KMS-11 (cell line): ENCODE measurements at regions not wholly inside any gene's neighbourhood (a gene's known extent, or its start where the extent isn't known, plus 50 kb on each side); places are given as distances from the start of the nearest gene placed in this dataset.

Experiments used
- H2AFZ ChIP-seq: fragments of 200-600 bp; sonication (generic); 2 replicates; pipeline ENCODE4 v1.6.1; 2016; ENCODE audit warnings: antibody characterized with exemption, mixed run types, low read depth
- H3K27ac ChIP-seq: fragments of 200-600 bp; sonication (generic); 2 replicates; pipeline ENCODE4 v1.6.1; 2016; ENCODE audit warnings: mild to moderate bottlenecking, mixed run types
- H3K27me3 ChIP-seq: fragments of 200-600 bp; sonication (generic); 2 replicates; pipeline ENCODE4 v1.6.1; 2017; ENCODE audit warnings: mild to moderate bottlenecking, low read depth, mixed run types, moderate library complexity; ENCODE audit not compliant: insufficient read depth
- H3K36me3 ChIP-seq: fragments of 200-600 bp; sonication (generic); 2 replicates; pipeline ENCODE4 v1.6.1; 2017; ENCODE audit warnings: mild to moderate bottlenecking, mixed run types; ENCODE audit not compliant: insufficient read depth
- H3K4me1 ChIP-seq: fragments of 200-600 bp; sonication (generic); 2 replicates; pipeline ENCODE4 v1.6.1; 2016; ENCODE audit warnings: mild to moderate bottlenecking, low read depth, mixed run types; ENCODE audit not compliant: poor library complexity, severe bottlenecking
- H3K4me2 ChIP-seq: fragments of 200-600 bp; sonication (generic); 2 replicates; pipeline ENCODE4 v1.7.0; 2016; ENCODE audit warnings: mild to moderate bottlenecking, mixed run types
- H3K4me3 ChIP-seq: fragments of 200-600 bp; sonication (generic); IDR thresholded peaks from 2 replicates; pipeline ENCODE4 v1.6.1; 2017; ENCODE audit warnings: low read depth, low read length, mixed read lengths; ENCODE audit not compliant: insufficient read depth
- H3K79me2 ChIP-seq: fragments of 200-600 bp; sonication (generic); 2 replicates; pipeline ENCODE4 v1.6.1; 2016; ENCODE audit warnings: low read depth, mixed run types; ENCODE audit not compliant: insufficient read depth
- H3K9ac ChIP-seq: fragments of 200-600 bp; sonication (generic); 2 replicates; pipeline ENCODE4 v1.6.1; 2016; ENCODE audit warnings: mild to moderate bottlenecking, mixed run types
- H4K20me1 ChIP-seq: fragments of 200-600 bp; sonication (generic); 2 replicates; pipeline ENCODE4 v1.6.1; 2016; ENCODE audit warnings: mild to moderate bottlenecking, mixed run types; ENCODE audit not compliant: insufficient read depth
- CTCF ChIP-seq: fragments of 200-600 bp; sonication (generic); conservative IDR thresholded peaks from 2 replicates; pipeline ENCODE4 v1.6.1; 2017; ENCODE audit warnings: low read depth, mild to moderate bottlenecking, antibody characterized with exemption, low read length, moderate library complexity, mixed read lengths

- no peak overlapping the region for H3K9ac ChIP-seq
- H4K20me1 ChIP-seq: no peaks in the 10 kb centered on the region
- H3K4me2 ChIP-seq: no peak overlapping the region; the same call in 1 of the 2 replicates
- no peak overlapping the region for H3K4me3 ChIP-seq
- H3K4me1 ChIP-seq: peaks cover 14% of the 10 kb centered on the region
- H3K79me2 ChIP-seq: no peaks in the 10 kb centered on the region
- H3K27me3 ChIP-seq: no peaks in the 10 kb centered on the region
- no peak overlapping the region for H3K27ac ChIP-seq
- no peak overlapping the region for H2AFZ ChIP-seq
- no peaks in the 10 kb centered on the region for H3K36me3 ChIP-seq
- no peak for TF ChIP-seq CTCF
Observed at GRCh38 chr9:23219471-23219870, 606.6 kb downstream of the ELAVL2 start.

GRCh38 chr9:23220171-23220570 is 605.9 kb downstream of the ELAVL2 start:
- Histone ChIP-seq H3K4me3 (no peak overlapping the region), H2AFZ (no peak overlapping the region), H3K27me3 (no peaks in the 10 kb centered on the region), H3K4me1 (peaks cover 14% of the 10 kb centered on the region), H3K79me2 (no peaks in the 10 kb centered on the region), H3K36me3 (no peaks in the 10 kb centered on the region), H4K20me1 (no peaks in the 10 kb centered on the region), H3K4me2 (peak overlapping the region; percentile 13; the same call in 1 of the 2 replicates), H3K9ac (no peak overlapping the region), H3K27ac (peak overlapping the region; percentile 13; the same call in 1 of the 2 replicates)
- no peak for TF ChIP-seq CTCF

GRCh38 chr9:23220957-23221356 is 605.1 kb downstream of the ELAVL2 start:
- no peaks in the 10 kb centered on the region for H4K20me1 ChIP-seq
- no peaks in the 10 kb centered on the region for H3K27me3 ChIP-seq
- H3K4me1 ChIP-seq: peaks cover 14% of the 10 kb centered on the region
- TF ChIP-seq CTCF: no peak
- no peak overlapping the region for H3K4me2 ChIP-seq
- no peaks in the 10 kb centered on the region for H3K36me3 ChIP-seq
- H3K79me2 ChIP-seq: no peaks in the 10 kb centered on the region
- no peak overlapping the region for H3K27ac ChIP-seq
- H2AFZ ChIP-seq: no peak overlapping the region
- H3K9ac ChIP-seq: no peak overlapping the region
- H3K4me3 ChIP-seq: no peak overlapping the region

GRCh38 chr9:23229890-23230317 is 596.1 kb downstream of the ELAVL2 start:
- no peak for TF ChIP-seq CTCF
- no peaks in the 10 kb centered on the region for H3K4me1 ChIP-seq
- H2AFZ ChIP-seq: no peak overlapping the region
- no peak overlapping the region for H3K27ac ChIP-seq
- no peaks in the 10 kb centered on the region for H4K20me1 ChIP-seq
- no peaks in the 10 kb centered on the region for H3K36me3 ChIP-seq
- no peak overlapping the region for H3K4me2 ChIP-seq
- no peak overlapping the region for H3K4me3 ChIP-seq
- no peaks in the 10 kb centered on the region for H3K79me2 ChIP-seq
- no peaks in the 10 kb centered on the region for H3K27me3 ChIP-seq
- H3K9ac ChIP-seq: no peak overlapping the region
